ENCODE measurements at regions not wholly inside any gene's neighbourhood (a gene's known extent, or its start where the extent isn't known, plus 50 kb on each side); places are given as distances from the start of the nearest gene placed in this dataset.

GRCh38 chrX:10900585-10901289 is 210.4 kb upstream of the HCCS start:
- no peaks in the 10 kb centered on the region for H3K4me1 ChIP-seq (ENCODE audit: control insufficient read depth, insufficient read depth, low read length)
- BruUV-seq (replicated peaks) = no TSS peak
- no peaks in the 10 kb centered on the region for H3K27me3 ChIP-seq (ENCODE audit: control insufficient read depth, insufficient read depth, low read length)
- DNase-seq (ENCODE audit: low read depth, low spot score) (no peak), ATAC-seq (no peak)
- H3K9me3 ChIP-seq (ENCODE audit: control insufficient read depth, insufficient read depth, low read depth, low read length) = no peaks in the 10 kb centered on the region
- TF ChIP-seq SIN3A (IDR thresholded peaks at IDR 0.05; ENCODE audit: borderline replicate concordance, insufficient read depth, low read depth, low read length) (no peak), CTCF (IDR thresholded peaks at IDR 0.05) (no peak)
- intact Hi-C loops (cut with micrococcal nuclease; ENCODE audit: unreplicated experiment) (no loop called here), in situ Hi-C loops (cut with HindIII; ENCODE audit: low pct_unique_long_range_greater_than_20kb, low sequenced_read_pairs) (no loop called here)
- POLR2A ChIA-PET = no interaction called here
- H3K27ac ChIP-seq (ENCODE audit: low read length) = no peak overlapping the region
- H3K4me3 ChIP-seq (ENCODE audit: low read depth in 2 of 2, low read length in 2 of 2) = no peak overlapping the region
- CTCF ChIA-PET = no interaction called here
- H3K36me3 ChIP-seq (ENCODE audit: control insufficient read depth, insufficient read depth, low read length) = no peaks in the 10 kb centered on the region

- CTCF ChIA-PET = no interaction called here
- no peak overlapping the region for H3K4me3 ChIP-seq (ENCODE audit: low read depth in 2 of 2, low read length in 2 of 2)
- no peaks in the 10 kb centered on the region for H3K36me3 ChIP-seq (ENCODE audit: control insufficient read depth, insufficient read depth, low read length)
- BruUV-seq (replicated peaks) = no TSS peak
- DNase-seq (ENCODE audit: low read depth, low spot score) (no peak), ATAC-seq (no peak)
- TF ChIP-seq TCF7L2 (IDR thresholded peaks at IDR 0.05; ENCODE audit: low read depth, low read length) (no peak), CTCF (IDR thresholded peaks at IDR 0.05) (no peak), REST (IDR thresholded peaks at IDR 0.05; ENCODE audit: insufficient read depth in 1 of 2, low read depth in 2 of 2, low read length in 1 of 2) (no peak), SIN3A (IDR thresholded peaks at IDR 0.05; ENCODE audit: borderline replicate concordance, insufficient read depth, low read depth, low read length) (no peak), POLR2AphosphoS5 (IDR thresholded peaks at IDR 0.05; ENCODE audit: low read depth, low read length) (no peak)
- H3K9me3 ChIP-seq (ENCODE audit: control insufficient read depth, insufficient read depth, low read depth, low read length) = no peaks in the 10 kb centered on the region
- H3K27me3 ChIP-seq (ENCODE audit: control insufficient read depth, insufficient read depth, low read length) = no peaks in the 10 kb centered on the region
- no peaks in the 10 kb centered on the region for H3K4me1 ChIP-seq (ENCODE audit: control insufficient read depth, insufficient read depth, low read length)
- POLR2A ChIA-PET = no interaction called here
- intact Hi-C loops (cut with micrococcal nuclease; ENCODE audit: unreplicated experiment) = no loop called here
- in situ Hi-C loops (cut with HindIII; ENCODE audit: low pct_unique_long_range_greater_than_20kb, low sequenced_read_pairs) = no loop called here
- no peak overlapping the region for H3K27ac ChIP-seq (ENCODE audit: low read length)
Observed at GRCh38 chrX:10901290-10901633, 209.9 kb upstream of the HCCS start.

Data from Panc1 (cell line).